ENCODE measurements at regions not wholly inside any gene's neighbourhood (a gene's known extent, or its start where the extent isn't known, plus 50 kb on each side); places are given as distances from the start of the nearest gene placed in this dataset.

DNA sequence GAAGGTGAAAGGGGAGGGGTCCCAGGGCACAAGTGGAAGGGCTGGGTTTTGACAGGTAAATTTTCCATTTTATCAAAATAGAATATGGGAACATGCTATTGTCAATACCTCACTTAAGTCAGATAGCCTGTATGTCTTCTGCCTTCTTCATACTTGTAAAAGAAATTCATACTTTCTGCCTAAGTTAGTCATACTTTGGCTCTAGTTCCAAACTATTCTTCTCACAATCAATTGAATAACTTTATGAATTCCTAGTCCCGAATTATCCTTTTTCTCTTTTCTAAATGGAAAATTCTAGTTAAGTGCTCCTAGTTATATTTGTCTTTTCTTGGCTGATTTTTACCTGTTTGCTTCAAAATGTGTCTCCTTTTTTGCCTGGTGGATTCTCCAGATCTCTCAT is 271.4 kb downstream of the CSNK1G3 start:
- H3K4me3 ChIP-seq, result no peak overlapping the region

DNA sequence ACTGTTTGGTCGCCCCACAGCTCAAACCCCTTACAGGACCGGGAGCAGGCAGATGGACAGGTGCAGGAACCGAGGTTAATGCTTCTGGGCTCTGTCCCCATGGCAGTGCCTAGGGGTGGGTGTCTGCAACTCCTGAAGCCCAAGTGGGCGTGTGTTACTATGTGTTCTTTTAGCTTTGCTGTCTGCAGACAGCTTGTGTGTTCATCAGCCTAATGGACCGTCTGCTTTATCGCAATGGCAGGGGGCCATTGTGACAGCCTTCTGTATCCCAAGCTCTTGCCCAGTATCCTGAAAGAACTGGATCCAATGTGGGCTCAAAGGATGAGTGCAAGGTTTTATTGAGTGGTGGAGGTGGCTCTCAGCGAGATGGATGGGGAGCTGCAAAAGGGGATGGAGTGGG is 266.7 kb downstream of the CSNK1G3 start:
- H3K36me3 ChIP-seq (ENCODE audit: insufficient read depth, low read length), result no peaks in the 10 kb centered on the region
- H3K9ac ChIP-seq (ENCODE audit: insufficient read length), result no peak overlapping the region
- no peaks in the 10 kb centered on the region for H3K9me3 ChIP-seq (ENCODE audit: low read depth, low read length)
- no peak overlapping the region for H3K4me3 ChIP-seq
- no peak for DNase-seq (ENCODE audit: low read depth, low spot score)
- H3K27ac ChIP-seq, result no peak overlapping the region
- no peak for TF ChIP-seq FOXP2 (optimal IDR thresholded peaks at IDR 0.05; ENCODE audit: control extremely low read depth, extremely low read length, insufficient read depth)
- no peak for TF ChIP-seq EZH2 (IDR thresholded peaks at IDR 0.05)
- TF ChIP-seq POLR2AphosphoS5 (IDR thresholded peaks at IDR 0.05; ENCODE audit: borderline replicate concordance, low read depth, low read length), result no peak

More for the DNA sequence above, 271.4 kb downstream of the CSNK1G3 start:
- no peaks in the 10 kb centered on the region for H3K9me3 ChIP-seq (ENCODE audit: low read depth, low read length)
- no peaks in the 10 kb centered on the region for H3K36me3 ChIP-seq (ENCODE audit: insufficient read depth, low read length)
- H3K27ac ChIP-seq, result no peak overlapping the region
- no peak overlapping the region for H3K9ac ChIP-seq (ENCODE audit: insufficient read length)
- DNase-seq (ENCODE audit: low read depth, low spot score), result no peak
- TF ChIP-seq POLR2AphosphoS5 (IDR thresholded peaks at IDR 0.05; ENCODE audit: borderline replicate concordance, low read depth, low read length) (no peak), EZH2 (IDR thresholded peaks at IDR 0.05) (no peak), FOXP2 (optimal IDR thresholded peaks at IDR 0.05; ENCODE audit: control extremely low read depth, extremely low read length, insufficient read depth) (no peak)

DNA sequence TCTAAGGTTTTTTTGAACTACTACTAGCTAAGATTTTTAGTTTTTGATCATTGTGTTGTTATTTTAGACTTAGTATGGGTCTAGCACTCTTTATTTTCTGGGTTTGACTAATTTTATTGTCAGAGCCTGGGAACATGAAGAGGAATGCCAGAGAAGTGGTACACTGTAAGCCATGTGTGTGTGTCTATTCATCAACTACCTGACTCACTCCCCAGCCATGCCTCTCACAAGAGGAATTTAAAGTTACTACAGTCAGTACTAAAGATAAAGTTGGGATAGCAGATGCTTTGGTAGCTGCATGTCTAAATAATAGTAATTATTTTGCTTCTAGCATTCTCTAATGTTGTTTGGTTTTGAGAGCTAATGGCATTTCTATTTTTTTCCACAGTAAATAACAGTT is 264.8 kb downstream of the CSNK1G3 start:
- Histone ChIP-seq H3K36me3 (ENCODE audit: insufficient read depth, low read length) (no peaks in the 10 kb centered on the region), H3K4me3 (no peak overlapping the region), H3K27ac (no peak overlapping the region), H3K9me3 (ENCODE audit: low read depth, low read length) (no peaks in the 10 kb centered on the region), H3K9ac (ENCODE audit: insufficient read length) (no peak overlapping the region)
- no peak for DNase-seq (ENCODE audit: low read depth, low spot score)
- no peak for TF ChIP-seq FOXP2 (optimal IDR thresholded peaks at IDR 0.05; ENCODE audit: control extremely low read depth, extremely low read length, insufficient read depth)
- TF ChIP-seq EZH2 (IDR thresholded peaks at IDR 0.05), result no peak
- TF ChIP-seq POLR2AphosphoS5 (IDR thresholded peaks at IDR 0.05; ENCODE audit: borderline replicate concordance, low read depth, low read length), result no peak

- TF ChIP-seq POLR2AphosphoS5 (IDR thresholded peaks at IDR 0.05; ENCODE audit: borderline replicate concordance, low read depth, low read length) (no peak), FOXP2 (optimal IDR thresholded peaks at IDR 0.05; ENCODE audit: control extremely low read depth, extremely low read length, insufficient read depth) (no peak), EZH2 (IDR thresholded peaks at IDR 0.05) (no peak)
- H3K9me3 ChIP-seq (ENCODE audit: low read depth, low read length), result no peaks in the 10 kb centered on the region
These were observed 259.7 kb downstream of the CSNK1G3 start for GRCh38 chr5:123771715-123772114.

GRCh38 chr5:123763201-123763600 is 251.2 kb downstream of the CSNK1G3 start:
- no peak for TF ChIP-seq EZH2 (IDR thresholded peaks at IDR 0.05)
- no peak for TF ChIP-seq FOXP2 (optimal IDR thresholded peaks at IDR 0.05; ENCODE audit: control extremely low read depth, extremely low read length, insufficient read depth)
- no peak for TF ChIP-seq POLR2AphosphoS5 (IDR thresholded peaks at IDR 0.05; ENCODE audit: borderline replicate concordance, low read depth, low read length)
- no peak overlapping the region for H3K9ac ChIP-seq (ENCODE audit: insufficient read length)
- DNase-seq (ENCODE audit: low read depth, low spot score), result no peak
- H3K9me3 ChIP-seq (ENCODE audit: low read depth, low read length), result no peaks in the 10 kb centered on the region
- H3K27ac ChIP-seq, result no peak overlapping the region
- no peak overlapping the region for H3K4me3 ChIP-seq
- H3K36me3 ChIP-seq (ENCODE audit: insufficient read depth, low read length), result no peaks in the 10 kb centered on the region

More at GRCh38 chr5:123771715-123772114, 259.7 kb downstream of the CSNK1G3 start:
- Histone ChIP-seq H3K4me3 (no peak overlapping the region), H3K9ac (ENCODE audit: insufficient read length) (no peak overlapping the region), H3K27ac (no peak overlapping the region), H3K36me3 (ENCODE audit: insufficient read depth, low read length) (no peaks in the 10 kb centered on the region)
- no peak for DNase-seq (ENCODE audit: low read depth, low spot score)

GRCh38 chr5:123756816-123757215 is 244.8 kb downstream of the CSNK1G3 start:
- Histone ChIP-seq H3K9ac (ENCODE audit: insufficient read length) (no peak overlapping the region), H3K27ac (no peak overlapping the region), H3K9me3 (ENCODE audit: low read depth, low read length) (no peaks in the 10 kb centered on the region), H3K4me3 (no peak overlapping the region), H3K36me3 (ENCODE audit: insufficient read depth, low read length) (no peaks in the 10 kb centered on the region)
- DNase-seq (ENCODE audit: low read depth, low spot score), result no peak
- TF ChIP-seq FOXP2 (optimal IDR thresholded peaks at IDR 0.05; ENCODE audit: control extremely low read depth, extremely low read length, insufficient read depth) (no peak), EZH2 (IDR thresholded peaks at IDR 0.05) (no peak), POLR2AphosphoS5 (IDR thresholded peaks at IDR 0.05; ENCODE audit: borderline replicate concordance, low read depth, low read length) (no peak)

GRCh38 chr5:123756318-123756665 is 244.3 kb downstream of the CSNK1G3 start:
- Histone ChIP-seq H3K9ac (ENCODE audit: insufficient read length) (no peak overlapping the region), H3K9me3 (ENCODE audit: low read depth, low read length) (no peaks in the 10 kb centered on the region), H3K36me3 (ENCODE audit: insufficient read depth, low read length) (no peaks in the 10 kb centered on the region), H3K4me3 (no peak overlapping the region), H3K27ac (no peak overlapping the region)
- TF ChIP-seq FOXP2 (optimal IDR thresholded peaks at IDR 0.05; ENCODE audit: control extremely low read depth, extremely low read length, insufficient read depth) (no peak), EZH2 (IDR thresholded peaks at IDR 0.05) (no peak), POLR2AphosphoS5 (IDR thresholded peaks at IDR 0.05; ENCODE audit: borderline replicate concordance, low read depth, low read length) (no peak)
- no peak for DNase-seq (ENCODE audit: low read depth, low spot score)

DNA sequence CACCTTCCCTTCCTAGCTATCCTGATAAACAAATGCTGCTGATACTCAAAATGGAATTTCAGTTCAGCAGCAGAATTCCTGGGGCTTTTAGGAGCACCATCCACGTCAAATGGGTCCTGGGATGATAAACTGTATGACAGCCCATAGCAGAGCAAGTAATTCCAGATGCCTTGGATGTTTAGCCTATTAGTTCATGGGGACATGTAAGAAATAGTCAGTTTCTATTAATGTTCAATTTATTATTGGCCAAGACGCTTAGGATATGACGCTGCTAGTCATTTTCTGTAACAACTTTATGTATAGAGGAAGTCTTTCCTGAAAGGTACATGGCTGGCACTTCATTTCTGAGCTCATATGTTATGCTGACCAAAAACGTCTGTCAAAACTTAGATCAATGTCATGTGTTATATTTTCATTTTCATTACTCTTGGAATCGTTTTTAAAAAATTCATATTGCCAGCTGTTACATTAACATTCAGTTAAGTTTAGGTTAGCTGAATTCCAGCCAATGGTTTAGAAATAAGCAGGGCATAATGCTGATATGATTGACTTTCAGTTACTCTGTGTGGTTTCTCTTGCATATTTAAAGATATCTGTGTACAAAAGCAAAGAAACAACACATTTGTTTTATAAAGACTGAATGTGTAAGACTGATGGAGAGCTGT is 243.8 kb downstream of the CSNK1G3 start:
- no peaks in the 10 kb centered on the region for H3K36me3 ChIP-seq (ENCODE audit: insufficient read depth, low read length)
- DNase-seq (ENCODE audit: low read depth, low spot score), result no peak
- no peak overlapping the region for H3K27ac ChIP-seq
- H3K9ac ChIP-seq (ENCODE audit: insufficient read length), result no peak overlapping the region
- no peaks in the 10 kb centered on the region for H3K9me3 ChIP-seq (ENCODE audit: low read depth, low read length)
- no peak overlapping the region for H3K4me3 ChIP-seq
- TF ChIP-seq FOXP2 (optimal IDR thresholded peaks at IDR 0.05; ENCODE audit: control extremely low read depth, extremely low read length, insufficient read depth), result no peak
- TF ChIP-seq POLR2AphosphoS5 (IDR thresholded peaks at IDR 0.05; ENCODE audit: borderline replicate concordance, low read depth, low read length), result no peak
- no peak for TF ChIP-seq EZH2 (IDR thresholded peaks at IDR 0.05)

GRCh38 chr5:123754908-123755307 is 242.9 kb downstream of the CSNK1G3 start:
- Histone ChIP-seq H3K27ac (no peak overlapping the region), H3K9ac (ENCODE audit: insufficient read length) (no peak overlapping the region), H3K36me3 (ENCODE audit: insufficient read depth, low read length) (no peaks in the 10 kb centered on the region), H3K4me3 (no peak overlapping the region), H3K9me3 (ENCODE audit: low read depth, low read length) (no peaks in the 10 kb centered on the region)
- DNase-seq (ENCODE audit: low read depth, low spot score), result no peak
- no peak for TF ChIP-seq EZH2 (IDR thresholded peaks at IDR 0.05)
